IPS-18a (cell line): ENCODE measurements at regions not wholly inside any gene's neighbourhood (a gene's known extent, or its start where the extent isn't known, plus 50 kb on each side); places are given as distances from the start of the nearest gene placed in this dataset.

Experiments used
- H3K27ac ChIP-seq: one replicate; pipeline ENCODE4 v1.5.1; 2013; ENCODE audit warnings: low read length
- H3K27me3 ChIP-seq: one replicate; pipeline ENCODE4 v1.6.1; 2013; ENCODE audit warnings: mild to moderate bottlenecking, low read length; ENCODE audit not compliant: control insufficient read depth, insufficient read depth
- H3K36me3 ChIP-seq: one replicate; pipeline ENCODE4 v1.6.1; 2013; ENCODE audit warnings: low read depth, low read length; ENCODE audit not compliant: control insufficient read depth
- H3K4me1 ChIP-seq: one replicate; pipeline ENCODE4 v1.6.1; 2013; ENCODE audit warnings: low read depth, low read length; ENCODE audit not compliant: control insufficient read depth
- H3K4me3 ChIP-seq: one replicate; pipeline ENCODE4 v1.5.1; 2013; ENCODE audit warnings: low read length
- H3K9ac ChIP-seq: one replicate; pipeline ENCODE4 v1.6.1; 2013; ENCODE audit warnings: mild to moderate bottlenecking, low read length, moderate library complexity
- H3K9me3 ChIP-seq: one replicate; pipeline ENCODE4 v1.6.1; 2013; ENCODE audit warnings: low read depth, low read length; ENCODE audit not compliant: control insufficient read depth

DNA sequence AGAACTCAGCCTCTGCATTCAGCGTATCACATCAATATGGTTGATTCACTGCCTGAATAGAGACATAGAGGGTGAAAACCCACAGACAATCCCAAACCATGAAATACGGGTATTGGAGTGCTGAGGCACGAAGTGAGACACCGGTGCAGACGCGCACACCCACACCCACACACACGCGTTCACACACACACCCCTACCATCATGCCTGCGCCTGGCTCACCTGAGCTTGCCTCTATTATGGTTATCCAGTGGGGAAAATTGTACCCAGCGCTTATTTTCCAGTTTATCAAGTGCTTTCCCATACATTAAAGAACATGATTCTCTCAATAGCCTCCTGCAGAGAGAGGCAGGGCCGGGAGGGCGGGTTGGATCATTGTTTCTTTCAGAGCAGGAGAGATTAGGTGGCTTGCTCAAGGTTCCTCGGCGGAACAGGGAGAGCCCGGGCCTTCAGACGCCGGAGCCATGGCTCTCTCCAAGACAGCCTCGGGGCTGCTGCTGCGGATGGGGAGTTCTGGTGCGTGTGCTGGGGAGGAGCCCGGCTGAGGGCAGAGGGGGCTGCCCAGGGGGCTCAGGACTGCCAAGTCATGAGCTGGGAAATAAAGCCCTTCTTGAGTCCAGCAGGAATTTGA, 78.9 kb upstream of the THY1 start:
- no peaks in the 10 kb centered on the region for H3K36me3 ChIP-seq
- H3K27me3 ChIP-seq, result no peaks in the 10 kb centered on the region
- peaks cover 21% of the 10 kb centered on the region for H3K4me1 ChIP-seq
- H3K9ac ChIP-seq, result no peak overlapping the region
- no peak overlapping the region for H3K4me3 ChIP-seq
- H3K9me3 ChIP-seq, result no peaks in the 10 kb centered on the region
- H3K27ac ChIP-seq, result no peak overlapping the region

GRCh38 chr11:119497717-119498116, 74.7 kb upstream of the THY1 start:
- Histone ChIP-seq H3K4me1 (peaks cover 23% of the 10 kb centered on the region), H3K36me3 (no peaks in the 10 kb centered on the region), H3K27ac (no peak overlapping the region), H3K27me3 (no peaks in the 10 kb centered on the region), H3K4me3 (no peak overlapping the region), H3K9ac (no peak overlapping the region), H3K9me3 (no peaks in the 10 kb centered on the region)

- Histone ChIP-seq H3K4me1 (peaks cover 23% of the 10 kb centered on the region), H3K27me3 (no peaks in the 10 kb centered on the region), H3K4me3 (peak overlapping the region; percentile 21), H3K9me3 (no peaks in the 10 kb centered on the region), H3K36me3 (no peaks in the 10 kb centered on the region), H3K9ac (no peak overlapping the region), H3K27ac (no peak overlapping the region)
Observed at GRCh38 chr11:119496997-119497396, 74.0 kb upstream of the THY1 start.

- Histone ChIP-seq H3K9me3 (no peaks in the 10 kb centered on the region), H3K27ac (no peak overlapping the region), H3K9ac (no peak overlapping the region)
Observed at GRCh38 chr11:119496469-119496868, 73.5 kb upstream of the THY1 start.

DNA sequence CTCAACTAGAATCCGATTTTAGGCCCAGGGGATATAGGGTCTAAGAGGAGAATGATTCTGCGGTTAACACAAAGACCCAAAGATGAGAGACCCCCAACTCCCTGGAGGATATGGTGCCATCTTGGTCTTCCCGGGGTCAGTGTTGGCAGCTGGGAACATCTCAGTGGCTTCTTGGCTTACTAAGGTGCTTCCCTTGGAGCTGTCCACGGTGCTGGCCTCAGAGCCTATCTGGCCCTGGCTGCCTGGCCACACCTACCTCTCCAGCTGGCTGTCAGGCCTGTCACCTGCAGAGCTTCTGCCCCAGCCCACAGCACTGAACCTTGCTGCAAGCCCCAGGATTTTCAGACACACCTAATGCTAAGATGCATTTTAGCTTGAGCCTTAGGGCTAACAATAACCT, 70.7 kb upstream of the THY1 start:
- no peaks in the 10 kb centered on the region for H3K27me3 ChIP-seq
- H3K27ac ChIP-seq, result no peak overlapping the region
- H3K9ac ChIP-seq, result no peak overlapping the region
- H3K36me3 ChIP-seq, result no peaks in the 10 kb centered on the region
- no peak overlapping the region for H3K4me3 ChIP-seq
- no peaks in the 10 kb centered on the region for H3K9me3 ChIP-seq
- peaks cover 10% of the 10 kb centered on the region for H3K4me1 ChIP-seq

More at GRCh38 chr11:119496469-119496868, 73.5 kb upstream of the THY1 start:
- Histone ChIP-seq H3K4me3 (no peak overlapping the region), H3K27me3 (no peaks in the 10 kb centered on the region), H3K4me1 (peaks cover 19% of the 10 kb centered on the region), H3K36me3 (no peaks in the 10 kb centered on the region)

GRCh38 chr11:119491753-119492510, 69.0 kb upstream of the THY1 start:
- no peak overlapping the region for H3K9ac ChIP-seq
- no peaks in the 10 kb centered on the region for H3K9me3 ChIP-seq
- no peaks in the 10 kb centered on the region for H3K36me3 ChIP-seq
- no peak overlapping the region for H3K27ac ChIP-seq
- no peaks in the 10 kb centered on the region for H3K27me3 ChIP-seq
- no peak overlapping the region for H3K4me3 ChIP-seq
- H3K4me1 ChIP-seq, result peaks cover 3% of the 10 kb centered on the region

GRCh38 chr11:119490253-119491006, 67.5 kb upstream of the THY1 start:
- Histone ChIP-seq H3K9me3 (no peaks in the 10 kb centered on the region), H3K27me3 (no peaks in the 10 kb centered on the region), H3K36me3 (no peaks in the 10 kb centered on the region), H3K27ac (no peak overlapping the region), H3K9ac (no peak overlapping the region), H3K4me3 (no peak overlapping the region), H3K4me1 (no peaks in the 10 kb centered on the region)

DNA sequence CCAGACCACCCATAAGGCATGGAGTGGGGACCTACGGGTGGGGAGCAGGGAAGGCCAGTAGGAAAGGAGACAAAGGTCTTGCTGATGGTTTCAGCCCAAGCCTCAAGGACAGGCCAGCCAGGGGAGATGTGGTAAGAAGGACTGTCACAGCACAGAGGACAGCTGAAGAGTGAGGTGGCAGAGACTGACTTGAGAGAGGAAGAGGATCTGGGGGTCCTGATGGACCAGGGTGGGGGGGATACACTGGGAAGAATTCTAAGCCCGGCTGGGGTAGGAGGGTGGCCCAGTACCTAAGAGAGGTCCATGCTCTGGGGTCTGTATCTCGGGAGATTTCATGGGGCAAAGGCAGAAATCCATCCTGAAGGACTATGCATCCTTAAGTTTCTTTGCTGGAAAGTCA, 66.1 kb upstream of the THY1 start:
- Histone ChIP-seq H3K9me3 (no peaks in the 10 kb centered on the region), H3K4me3 (no peak overlapping the region), H3K9ac (no peak overlapping the region), H3K36me3 (no peaks in the 10 kb centered on the region), H3K27ac (no peak overlapping the region), H3K27me3 (no peaks in the 10 kb centered on the region), H3K4me1 (no peaks in the 10 kb centered on the region)

- no peak overlapping the region for H3K4me3 ChIP-seq
- H3K27me3 ChIP-seq, result no peaks in the 10 kb centered on the region
- H3K4me1 ChIP-seq, result no peaks in the 10 kb centered on the region
- no peak overlapping the region for H3K27ac ChIP-seq
- H3K36me3 ChIP-seq, result no peaks in the 10 kb centered on the region
- no peaks in the 10 kb centered on the region for H3K9me3 ChIP-seq
- no peak overlapping the region for H3K9ac ChIP-seq
Observed at GRCh38 chr11:119488256-119488995, 65.5 kb upstream of the THY1 start.

DNA sequence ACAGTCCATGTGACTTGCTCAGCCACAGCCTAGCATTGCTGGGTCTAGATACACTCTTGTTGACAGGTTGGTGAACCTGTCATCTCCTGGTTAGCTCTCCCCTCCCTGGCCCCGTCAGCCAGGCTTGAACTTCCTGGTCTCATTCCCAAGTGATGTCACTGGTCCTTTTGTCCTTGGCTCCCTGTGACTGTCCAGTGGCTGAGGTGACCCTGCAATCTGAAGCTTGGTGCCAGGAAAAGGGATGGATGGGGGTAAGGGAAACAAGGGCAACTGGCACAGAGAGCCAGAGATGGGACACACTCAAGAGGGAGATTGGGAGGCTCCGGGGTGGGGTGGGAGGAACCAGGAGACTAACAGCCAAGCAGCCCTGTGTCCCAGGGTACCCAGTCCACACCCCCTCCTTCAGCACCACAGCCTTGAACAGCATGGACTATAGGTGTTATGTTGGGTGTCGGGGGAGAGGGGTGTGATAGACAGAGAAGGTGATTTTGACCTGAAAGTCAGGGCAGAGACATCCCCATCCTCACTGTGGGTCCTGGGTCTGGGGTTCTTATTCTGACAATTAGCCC, 63.8 kb upstream of the THY1 start:
- no peak overlapping the region for H3K9ac ChIP-seq
- H3K27me3 ChIP-seq, result no peaks in the 10 kb centered on the region
- no peak overlapping the region for H3K27ac ChIP-seq
- H3K9me3 ChIP-seq, result no peaks in the 10 kb centered on the region
- no peak overlapping the region for H3K4me3 ChIP-seq
- H3K4me1 ChIP-seq, result no peaks in the 10 kb centered on the region
- H3K36me3 ChIP-seq, result no peaks in the 10 kb centered on the region

DNA sequence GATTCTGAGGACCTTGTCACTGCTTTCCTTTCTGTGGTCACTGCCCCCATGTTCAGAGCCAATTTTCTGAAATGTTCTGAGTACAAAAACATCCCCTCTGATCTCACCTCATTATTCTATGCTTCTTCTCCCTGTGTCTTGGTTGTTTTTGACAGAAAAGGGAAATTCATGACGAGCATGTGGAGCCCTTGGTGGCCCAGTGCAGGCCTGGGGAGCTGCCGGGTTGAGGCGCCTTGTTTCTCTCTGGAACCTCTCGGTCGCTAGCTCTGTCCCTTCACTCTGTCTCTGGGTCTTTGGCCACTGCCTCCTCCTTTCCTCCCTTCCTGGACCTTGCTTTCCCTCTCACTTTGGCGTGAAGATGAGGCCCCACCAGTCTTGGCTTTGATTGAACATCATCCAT, 63.0 kb upstream of the THY1 start:
- Histone ChIP-seq H3K9me3 (no peaks in the 10 kb centered on the region), H3K9ac (no peak overlapping the region), H3K4me3 (no peak overlapping the region), H3K36me3 (no peaks in the 10 kb centered on the region), H3K27ac (no peak overlapping the region), H3K27me3 (no peaks in the 10 kb centered on the region), H3K4me1 (no peaks in the 10 kb centered on the region)
